ENCODE measurements at regions not wholly inside any gene's neighbourhood (a gene's known extent, or its start where the extent isn't known, plus 50 kb on each side); places are given as distances from the start of the nearest gene placed in this dataset.

- no peak for TF ChIP-seq GATA2 (IDR thresholded peaks at IDR 0.05; ENCODE audit: low read depth, low read length)
- TF ChIP-seq GATA3 (IDR thresholded peaks at IDR 0.05; ENCODE audit: low read depth, low read length), result no peak
These were observed 486.1 kb downstream of the KDM4C start for GRCh38 chr9:7243838-7244237.

- TF ChIP-seq GATA3 (IDR thresholded peaks at IDR 0.05; ENCODE audit: low read depth, low read length), result no peak
- no peak for TF ChIP-seq GATA2 (IDR thresholded peaks at IDR 0.05; ENCODE audit: low read depth, low read length)
These were observed 484.4 kb downstream of the KDM4C start for GRCh38 chr9:7242126-7242525.

- TF ChIP-seq GATA2 (IDR thresholded peaks at IDR 0.05; ENCODE audit: low read depth, low read length) (no peak), GATA3 (IDR thresholded peaks at IDR 0.05; ENCODE audit: low read depth, low read length) (no peak)
These were observed 483.9 kb downstream of the KDM4C start for GRCh38 chr9:7241694-7242093.

GRCh38 chr9:7240569-7241311, 483.0 kb downstream of the KDM4C start:
- TF ChIP-seq GATA2 (IDR thresholded peaks at IDR 0.05; ENCODE audit: low read depth, low read length), result no peak
- TF ChIP-seq GATA3 (IDR thresholded peaks at IDR 0.05; ENCODE audit: low read depth, low read length), result no peak

- TF ChIP-seq GATA2 (IDR thresholded peaks at IDR 0.05; ENCODE audit: low read depth, low read length), result no peak
- TF ChIP-seq GATA3 (IDR thresholded peaks at IDR 0.05; ENCODE audit: low read depth, low read length), result no peak
These were observed 481.9 kb downstream of the KDM4C start for GRCh38 chr9:7239708-7240107.

GRCh38 chr9:7238247-7238637, 480.5 kb downstream of the KDM4C start:
- TF ChIP-seq GATA3 (IDR thresholded peaks at IDR 0.05; ENCODE audit: low read depth, low read length) (no peak), GATA2 (IDR thresholded peaks at IDR 0.05; ENCODE audit: low read depth, low read length) (no peak)

- no peak for TF ChIP-seq GATA2 (IDR thresholded peaks at IDR 0.05; ENCODE audit: low read depth, low read length)
- no peak for TF ChIP-seq GATA3 (IDR thresholded peaks at IDR 0.05; ENCODE audit: low read depth, low read length)
These were observed 479.9 kb downstream of the KDM4C start for GRCh38 chr9:7237473-7238246.

- TF ChIP-seq GATA2 (IDR thresholded peaks at IDR 0.05; ENCODE audit: low read depth, low read length) (no peak), GATA3 (IDR thresholded peaks at IDR 0.05; ENCODE audit: low read depth, low read length) (no peak)
These were observed 478.4 kb downstream of the KDM4C start for GRCh38 chr9:7236186-7236585.

- TF ChIP-seq GATA2 (IDR thresholded peaks at IDR 0.05; ENCODE audit: low read depth, low read length) (no peak), GATA3 (IDR thresholded peaks at IDR 0.05; ENCODE audit: low read depth, low read length) (no peak)
These were observed 476.4 kb downstream of the KDM4C start for GRCh38 chr9:7234144-7234543.

- TF ChIP-seq GATA2 (IDR thresholded peaks at IDR 0.05; ENCODE audit: low read depth, low read length) (no peak), GATA3 (IDR thresholded peaks at IDR 0.05; ENCODE audit: low read depth, low read length) (no peak)
These were observed 471.8 kb downstream of the KDM4C start for GRCh38 chr9:7229571-7229970.

- TF ChIP-seq GATA2 (IDR thresholded peaks at IDR 0.05; ENCODE audit: low read depth, low read length), result no peak
- no peak for TF ChIP-seq GATA3 (IDR thresholded peaks at IDR 0.05; ENCODE audit: low read depth, low read length)
These were observed 471.0 kb downstream of the KDM4C start for GRCh38 chr9:7228726-7229125.

GRCh38 chr9:7227951-7228350, 470.2 kb downstream of the KDM4C start:
- no peak for TF ChIP-seq GATA2 (IDR thresholded peaks at IDR 0.05; ENCODE audit: low read depth, low read length)
- TF ChIP-seq GATA3 (IDR thresholded peaks at IDR 0.05; ENCODE audit: low read depth, low read length), result no peak

- TF ChIP-seq GATA3 (IDR thresholded peaks at IDR 0.05; ENCODE audit: low read depth, low read length), result no peak
- no peak for TF ChIP-seq GATA2 (IDR thresholded peaks at IDR 0.05; ENCODE audit: low read depth, low read length)
These were observed 468.4 kb downstream of the KDM4C start for GRCh38 chr9:7226007-7226640.

Measured in SH-SY5Y (cell line).